IPS DF 6.9 (cell line): ENCODE measurements at regions not wholly inside any gene's neighbourhood (a gene's known extent, or its start where the extent isn't known, plus 50 kb on each side); places are given as distances from the start of the nearest gene placed in this dataset.

ENCODE experiments used
- DNase-seq: peaks from one replicate; pipeline ENCODE4 v3.0.0-alpha.2; 2013; ENCODE audit warnings: low read depth, low spot score
- H3K27ac ChIP-seq: one replicate; pipeline ENCODE4 v1.5.1; 2013; ENCODE audit warnings: low read length, control low read depth
- H3K27me3 ChIP-seq: 2 replicates; pipeline ENCODE4 v1.6.1; 2013; ENCODE audit warnings: mild to moderate bottlenecking, low read length; ENCODE audit not compliant: control insufficient read depth, insufficient read depth
- H3K36me3 ChIP-seq: 2 replicates; pipeline ENCODE4 v1.6.1; 2013; ENCODE audit warnings: low read length; ENCODE audit not compliant: control insufficient read depth, insufficient read depth
- H3K4me1 ChIP-seq: 2 replicates; pipeline ENCODE4 v1.6.1; 2013; ENCODE audit warnings: low read length; ENCODE audit not compliant: control insufficient read depth, insufficient read depth
- H3K4me3 ChIP-seq: 2 replicates; pipeline ENCODE4 v1.5.1; 2013; ENCODE audit warnings: mild to moderate bottlenecking, low read length
- H3K9me3 ChIP-seq: 2 replicates; pipeline ENCODE4 v1.6.1; 2013; ENCODE audit warnings: low read length, inconsistent platforms; ENCODE audit not compliant: control insufficient read depth, insufficient read depth
- WGBS: extraction: QIAGEN DNeasy Blood & Tissue Kit; methylation state at CpG from one replicate; pipeline ENCODE4 v1.1.7; 2013; ENCODE audit warnings: mixed read lengths, missing lambda C conversion rate; ENCODE audit not compliant: insufficient read length, insufficient coverage; 5-methylcytosine and 5-hydroxymethylcytosine counted together

DNA sequence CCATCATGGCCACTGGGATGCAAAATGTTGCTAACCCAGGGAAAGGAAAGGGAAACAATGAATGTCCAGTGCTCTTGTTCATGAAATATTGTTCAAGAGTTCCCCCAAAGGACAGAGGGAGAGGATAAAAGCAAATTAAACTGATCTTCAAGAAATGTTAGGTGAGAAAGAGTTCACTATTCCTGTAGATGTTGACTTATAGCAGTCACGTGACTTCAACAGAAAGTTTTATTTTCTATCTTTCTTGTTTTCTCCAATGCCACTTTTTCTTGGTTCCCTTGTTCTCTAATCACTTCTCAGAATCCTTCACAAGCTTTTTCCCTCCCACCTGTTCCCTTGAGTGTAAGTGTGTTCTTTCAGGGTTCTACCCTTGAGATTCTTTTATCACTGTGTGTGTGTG, 245.3 kb downstream of the C12orf42 start:
- no CpG with 5 or more reads among the region's 1 CpG for WGBS
- H3K4me1 ChIP-seq = no peaks in the 10 kb centered on the region
- H3K27me3 ChIP-seq = no peaks in the 10 kb centered on the region
- no peak overlapping the region for H3K27ac ChIP-seq
- no peaks in the 10 kb centered on the region for H3K36me3 ChIP-seq
- no peak overlapping the region for H3K4me3 ChIP-seq
- H3K9me3 ChIP-seq = no peaks in the 10 kb centered on the region
- DNase-seq = no peak
